Urothelium cell line (cell line): ENCODE measurements at regions not wholly inside any gene's neighbourhood (a gene's known extent, or its start where the extent isn't known, plus 50 kb on each side); places are given as distances from the start of the nearest gene placed in this dataset.
"Not testable (repeated sequence)": the region's sequence is repeated elsewhere in the genome, so short reads cannot be mapped to it uniquely, and the experiment has no call there.

Experiments
- DNase-seq: peaks from one replicate; pipeline ENCODE4 v3.0.0; 2011; ENCODE audit warnings: low spot score, mixed read lengths
- FAIRE-seq: peaks from 2 replicates; lab custom pipeline; 2011; peaks lifted over from hg19 to GRCh38; lab: Jason Lieb, UNC

GRCh38 chr5:130868186-130868840 is 296.7 kb downstream of the HINT1 start:
- no peak for FAIRE-seq
- no peak for DNase-seq

GRCh38 chr5:130845049-130845765 is 319.8 kb downstream of the HINT1 start:
- DNase-seq (no peak), FAIRE-seq (no peak)

GRCh38 chr5:130836729-130837649 is 328.1 kb downstream of the HINT1 start:
- FAIRE-seq = peak; percentile 37

GRCh38 chr5:130817598-130818384 is 347.3 kb downstream of the HINT1 start:
- not testable (repeated sequence) for DNase-seq, FAIRE-seq

More at GRCh38 chr5:130836729-130837649, 328.1 kb downstream of the HINT1 start:
- no peak for DNase-seq

GRCh38 chr5:130815246-130815645 is 349.8 kb downstream of the HINT1 start:
- no peak for FAIRE-seq

GRCh38 chr5:130808691-130809090 is 356.4 kb downstream of the HINT1 start:
- no peak for DNase-seq
- no peak for FAIRE-seq

More at GRCh38 chr5:130815246-130815645, 349.8 kb downstream of the HINT1 start:
- DNase-seq = no peak

- FAIRE-seq = no peak
- no peak for DNase-seq
Observed at GRCh38 chr5:130805648-130806047, 359.4 kb downstream of the HINT1 start.

- FAIRE-seq = no peak
- no peak for DNase-seq
Observed at GRCh38 chr5:130805036-130805435, 360.0 kb downstream of the HINT1 start.

GRCh38 chr5:130801963-130802362 is 363.1 kb downstream of the HINT1 start:
- no peak for DNase-seq
- FAIRE-seq = no peak

- FAIRE-seq = no peak
Observed at GRCh38 chr5:130799015-130799414, 366.0 kb downstream of the HINT1 start.

GRCh38 chr5:130797303-130797702 is 367.8 kb downstream of the HINT1 start:
- peak; percentile 81 for FAIRE-seq
- no peak for DNase-seq

More at GRCh38 chr5:130799015-130799414, 366.0 kb downstream of the HINT1 start:
- DNase-seq = no peak

- DNase-seq (no peak), FAIRE-seq (no peak)
Observed at GRCh38 chr5:130796902-130797301, 368.2 kb downstream of the HINT1 start.

GRCh38 chr5:130796032-130796431 is 369.0 kb downstream of the HINT1 start:
- FAIRE-seq (no peak), DNase-seq (no peak)

GRCh38 chr5:130795037-130795436 is 370.0 kb downstream of the HINT1 start:
- no peak for FAIRE-seq

GRCh38 chr5:130777794-130778193 is 387.3 kb downstream of the HINT1 start:
- DNase-seq (no peak), FAIRE-seq (no peak)

More at GRCh38 chr5:130795037-130795436, 370.0 kb downstream of the HINT1 start:
- no peak for DNase-seq

GRCh38 chr5:130773813-130774212 is 391.2 kb downstream of the HINT1 start:
- no peak for FAIRE-seq
- peak; percentile 36 for DNase-seq

GRCh38 chr5:130762031-130762430 is 403.0 kb downstream of the HINT1 start:
- FAIRE-seq (no peak), DNase-seq (peak; percentile 3)

- DNase-seq (no peak), FAIRE-seq (no peak)
Observed at GRCh38 chr5:130759061-130759460, 406.0 kb downstream of the HINT1 start.

GRCh38 chr5:130747556-130747955 is 417.5 kb downstream of the HINT1 start:
- FAIRE-seq = no peak
- no peak for DNase-seq

- not testable (repeated sequence) for FAIRE-seq
Observed at GRCh38 chr5:130746641-130747040, 418.4 kb downstream of the HINT1 start.

More at GRCh38 chr5:130746641-130747040, 418.4 kb downstream of the HINT1 start:
- DNase-seq = not testable (repeated sequence)
